Activated CD8-positive, alpha-beta T cell treated with anti-CD3 and anti-CD28 coated beads for 36 hours (primary cell): ENCODE measurements at regions not wholly inside any gene's neighbourhood (a gene's known extent, or its start where the extent isn't known, plus 50 kb on each side); places are given as distances from the start of the nearest gene placed in this dataset.

Experiments used
- ATAC-seq: fragments of 200-7000 bp; cut with Tn5 transposase; one replicate; pipeline ENCODE4 v1.10.0; 2021; ENCODE audit warnings: mild to moderate bottlenecking, moderate library complexity
- CTCF ChIA-PET: fragments of 350-600 bp; sonication (Branson Sonifier 250); formaldehyde crosslinking; loops from one replicate; lab custom pipeline; 2021; ENCODE audit warnings: antibody characterized with exemption; lab: Charles Lee
- POLR2A ChIA-PET: fragments of 350-600 bp; sonication (Branson Sonifier 250); formaldehyde crosslinking; loops from one replicate; lab custom pipeline; 2021; ENCODE audit warnings: antibody characterized with exemption; lab: Charles Lee
- DNase-seq: peaks from one replicate; pipeline ENCODE4 v3.0.0-alpha.2; 2020
- H3K27ac Mint-ChIP-seq: one replicate; pipeline ENCODE4 v1.8.0; 2021; ENCODE audit warnings: mild to moderate bottlenecking, mixed read lengths
- H3K27me3 Mint-ChIP-seq: one replicate; pipeline ENCODE4 v1.8.0; 2021; ENCODE audit warnings: mixed read lengths
- H3K36me3 Mint-ChIP-seq: one replicate; pipeline ENCODE4 v1.8.0; 2021; ENCODE audit warnings: low read depth, mixed read lengths
- H3K4me1 Mint-ChIP-seq: one replicate; pipeline ENCODE4 v1.8.0; 2021; ENCODE audit warnings: low read depth, mixed read lengths
- H3K4me3 Mint-ChIP-seq: one replicate; pipeline ENCODE4 v1.8.0; 2021; ENCODE audit warnings: mild to moderate bottlenecking, moderate library complexity, mixed read lengths
- H3K9me3 Mint-ChIP-seq: one replicate; pipeline ENCODE4 v1.8.0; 2021; ENCODE audit warnings: mixed read lengths
- CTCF ChIP-seq: fragments of 200-600 bp; IDR thresholded peaks from one replicate; pipeline ENCODE4 v1.8.0; 2022; ENCODE audit warnings: antibody characterized with exemption, mild to moderate bottlenecking
- intact Hi-C: fragments of 100-400 bp; cut with micrococcal nuclease; formaldehyde crosslinking; loops from one replicate; pipeline ENCODE4 v1.10.0; 2022

- peaks cover 4% of the 10 kb centered on the region for H3K9me3 Mint-ChIP-seq
- intact Hi-C loops, result no loop called here
- DNase-seq, result no peak
- CTCF ChIA-PET, result interaction anchor here (1.2 kb wide), 1 partner anchor 8 kb away, joined by 3 read pairs; no protein-coding TSS in a partner anchor
- POLR2A ChIA-PET, result no interaction called here
- peaks cover 2% of the 10 kb centered on the region for H3K27me3 Mint-ChIP-seq
- H3K4me3 Mint-ChIP-seq, result no peak overlapping the region
- no peak for TF ChIP-seq CTCF
- no peaks in the 10 kb centered on the region for H3K4me1 Mint-ChIP-seq
- no peak overlapping the region for H3K27ac Mint-ChIP-seq
- no peaks in the 10 kb centered on the region for H3K36me3 Mint-ChIP-seq
- ATAC-seq, result no peak
Measured at GRCh38 chr2:180075870-180076269, 68.8 kb upstream of the CWC22 start.

GRCh38 chr2:180071797-180072196 lies 64.7 kb upstream of the CWC22 start:
- no peak for TF ChIP-seq CTCF
- ATAC-seq (no peak), DNase-seq (no peak)
- intact Hi-C loops, result no loop called here
- H3K4me3 Mint-ChIP-seq, result no peak overlapping the region
- H3K27ac Mint-ChIP-seq, result no peak overlapping the region
- POLR2A ChIA-PET, result no interaction called here
- no peaks in the 10 kb centered on the region for H3K27me3 Mint-ChIP-seq
- CTCF ChIA-PET, result no interaction called here
- no peaks in the 10 kb centered on the region for H3K4me1 Mint-ChIP-seq
- H3K36me3 Mint-ChIP-seq, result no peaks in the 10 kb centered on the region
- peaks cover 10% of the 10 kb centered on the region for H3K9me3 Mint-ChIP-seq

- no peaks in the 10 kb centered on the region for H3K36me3 Mint-ChIP-seq
- H3K4me3 Mint-ChIP-seq, result no peak overlapping the region
- no peak for TF ChIP-seq CTCF
- CTCF ChIA-PET, result no interaction called here
- no peak for DNase-seq
- intact Hi-C loops, result no loop called here
- POLR2A ChIA-PET, result no interaction called here
- no peaks in the 10 kb centered on the region for H3K4me1 Mint-ChIP-seq
- no peaks in the 10 kb centered on the region for H3K27me3 Mint-ChIP-seq
- H3K9me3 Mint-ChIP-seq, result no peaks in the 10 kb centered on the region
- no peak overlapping the region for H3K27ac Mint-ChIP-seq
- no peak for ATAC-seq
Measured at GRCh38 chr2:180063494-180064092, 56.5 kb upstream of the CWC22 start.

DNA sequence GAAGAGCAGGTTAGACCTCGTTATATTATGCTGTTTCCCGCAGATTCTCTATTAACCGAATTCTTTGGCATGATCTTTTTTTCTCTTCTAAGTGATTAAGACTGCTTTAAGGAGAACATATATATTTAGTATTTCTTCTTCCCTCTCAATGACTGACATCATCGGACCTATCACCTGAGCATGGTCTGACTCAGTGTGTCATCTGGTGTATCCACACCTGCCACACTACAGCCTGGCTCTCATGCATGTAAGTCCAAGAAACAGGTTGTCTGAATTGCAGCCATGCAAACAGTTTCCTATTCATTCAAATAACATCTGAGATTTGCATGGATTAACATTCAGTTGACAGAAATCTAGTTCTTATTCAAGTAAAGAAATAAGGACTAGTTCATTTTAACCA lies 55.1 kb upstream of the CWC22 start:
- H3K36me3 Mint-ChIP-seq, result no peaks in the 10 kb centered on the region
- CTCF ChIA-PET, result no interaction called here
- intact Hi-C loops, result no loop called here

GRCh38 chr2:180061546-180061945 lies 54.4 kb upstream of the CWC22 start:
- CTCF ChIA-PET, result no interaction called here

More for the DNA sequence above, 55.1 kb upstream of the CWC22 start:
- Mint-ChIP-seq H3K27ac (no peak overlapping the region), H3K27me3 (no peaks in the 10 kb centered on the region), H3K4me3 (no peak overlapping the region), H3K4me1 (no peaks in the 10 kb centered on the region), H3K9me3 (no peaks in the 10 kb centered on the region)
- TF ChIP-seq CTCF, result no peak
- ATAC-seq, result no peak
- DNase-seq, result no peak
- POLR2A ChIA-PET, result no interaction called here

More at GRCh38 chr2:180061546-180061945, 54.4 kb upstream of the CWC22 start:
- no peak for TF ChIP-seq CTCF
- Mint-ChIP-seq H3K9me3 (no peaks in the 10 kb centered on the region), H3K27me3 (no peaks in the 10 kb centered on the region), H3K27ac (no peak overlapping the region), H3K4me3 (no peak overlapping the region), H3K4me1 (no peaks in the 10 kb centered on the region), H3K36me3 (no peaks in the 10 kb centered on the region)
- DNase-seq (no peak), ATAC-seq (no peak)
- POLR2A ChIA-PET, result no interaction called here
- intact Hi-C loops, result no loop called here
